ENCODE measurements at regions not wholly inside any gene's neighbourhood (a gene's known extent, or its start where the extent isn't known, plus 50 kb on each side); places are given as distances from the start of the nearest gene placed in this dataset.

DNA sequence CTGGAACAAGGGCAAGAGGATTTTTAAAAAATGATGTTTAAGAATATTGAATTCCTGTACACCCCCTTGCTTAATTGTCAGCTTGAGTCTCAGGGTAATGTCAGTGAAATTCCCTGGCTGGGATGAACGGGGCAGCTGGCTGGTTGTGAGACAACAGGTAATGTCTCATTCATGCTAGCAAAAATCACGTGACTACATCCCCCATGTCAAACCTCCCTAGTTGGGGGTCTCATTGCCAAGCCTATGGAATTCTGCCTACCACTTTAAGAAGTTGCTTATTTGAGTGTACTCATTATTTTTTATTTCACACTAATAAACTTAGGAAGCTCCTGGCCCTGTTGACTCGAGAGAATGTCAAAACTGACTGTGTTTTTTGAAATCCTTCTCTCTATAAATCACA lies 218.3 kb downstream of the ICOS start:
- no peaks in the 10 kb centered on the region for H3K36me3 Mint-ChIP-seq (ENCODE audit: low read depth)
- H3K27ac Mint-ChIP-seq: no peak overlapping the region
- H3K4me3 Mint-ChIP-seq: no peak overlapping the region
- peaks cover 5% of the 10 kb centered on the region for H3K4me1 Mint-ChIP-seq
- peaks cover 7% of the 10 kb centered on the region for H3K9me3 Mint-ChIP-seq
- TF ChIP-seq, protein P1, sequence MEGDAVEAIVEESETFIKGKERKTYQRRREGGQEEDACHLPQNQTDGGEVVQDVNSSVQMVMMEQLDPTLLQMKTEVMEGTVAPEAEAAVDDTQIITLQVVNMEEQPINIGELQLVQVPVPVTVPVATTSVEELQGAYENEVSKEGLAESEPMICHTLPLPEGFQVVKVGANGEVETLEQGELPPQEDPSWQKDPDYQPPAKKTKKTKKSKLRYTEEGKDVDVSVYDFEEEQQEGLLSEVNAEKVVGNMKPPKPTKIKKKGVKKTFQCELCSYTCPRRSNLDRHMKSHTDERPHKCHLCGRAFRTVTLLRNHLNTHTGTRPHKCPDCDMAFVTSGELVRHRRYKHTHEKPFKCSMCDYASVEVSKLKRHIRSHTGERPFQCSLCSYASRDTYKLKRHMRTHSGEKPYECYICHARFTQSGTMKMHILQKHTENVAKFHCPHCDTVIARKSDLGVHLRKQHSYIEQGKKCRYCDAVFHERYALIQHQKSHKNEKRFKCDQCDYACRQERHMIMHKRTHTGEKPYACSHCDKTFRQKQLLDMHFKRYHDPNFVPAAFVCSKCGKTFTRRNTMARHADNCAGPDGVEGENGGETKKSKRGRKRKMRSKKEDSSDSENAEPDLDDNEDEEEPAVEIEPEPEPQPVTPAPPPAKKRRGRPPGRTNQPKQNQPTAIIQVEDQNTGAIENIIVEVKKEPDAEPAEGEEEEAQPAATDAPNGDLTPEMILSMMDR (IDR thresholded peaks at IDR 0.05; ENCODE audit: unreplicated experiment in 3 of 3): no peak
- H3K27me3 Mint-ChIP-seq (ENCODE audit: low read depth): no peaks in the 10 kb centered on the region

DNA sequence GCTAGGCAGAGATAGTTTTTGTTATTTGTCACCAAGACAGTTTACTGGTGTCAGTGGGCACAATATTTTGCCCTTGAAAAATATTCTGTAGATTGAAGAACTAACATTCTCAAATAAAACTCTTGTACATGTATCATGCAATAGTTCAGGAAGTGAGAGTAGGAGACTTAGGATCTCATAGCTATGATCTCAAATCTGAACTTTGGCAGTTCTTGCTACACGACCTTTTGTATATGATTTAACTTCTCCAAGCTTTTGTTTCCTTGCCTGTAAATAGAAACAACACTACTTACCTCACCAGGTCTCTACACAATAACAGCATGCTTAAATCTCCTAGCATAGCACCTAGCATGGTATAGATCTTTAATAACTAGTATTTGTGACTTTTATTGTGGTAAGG lies 219.9 kb downstream of the ICOS start:
- no peak overlapping the region for H3K27ac Mint-ChIP-seq
- H3K9me3 Mint-ChIP-seq: peaks cover 7% of the 10 kb centered on the region
- TF ChIP-seq, protein P1 (IDR thresholded peaks at IDR 0.05; ENCODE audit: unreplicated experiment in 3 of 3): no peak
- H3K4me3 Mint-ChIP-seq: no peak overlapping the region
- H3K36me3 Mint-ChIP-seq (ENCODE audit: low read depth): no peaks in the 10 kb centered on the region
- H3K27me3 Mint-ChIP-seq (ENCODE audit: low read depth): no peaks in the 10 kb centered on the region
- H3K4me1 Mint-ChIP-seq: peaks cover 5% of the 10 kb centered on the region

DNA sequence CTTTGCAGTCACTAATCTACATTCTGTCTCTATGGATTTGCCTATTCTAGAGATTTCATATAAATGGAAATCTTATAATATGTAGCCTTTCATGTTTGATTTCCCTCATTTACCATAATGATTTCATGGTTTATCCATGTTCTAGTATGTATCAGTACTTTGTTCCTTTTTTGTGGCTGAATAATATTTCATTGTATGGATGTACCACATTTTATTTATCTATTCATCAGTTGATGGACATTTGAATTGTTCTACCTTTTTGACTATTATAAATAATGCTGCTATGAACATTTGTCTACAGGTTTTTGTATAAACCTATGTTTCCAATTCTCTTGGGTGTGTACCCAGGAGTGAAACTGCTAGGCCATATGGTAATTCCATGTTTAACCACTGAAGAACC lies 221.1 kb downstream of the ICOS start:
- H3K9me3 Mint-ChIP-seq: peaks cover 7% of the 10 kb centered on the region
- H3K4me1 Mint-ChIP-seq: no peaks in the 10 kb centered on the region
- H3K27ac Mint-ChIP-seq: no peak overlapping the region
- no peaks in the 10 kb centered on the region for H3K36me3 Mint-ChIP-seq (ENCODE audit: low read depth)
- no peaks in the 10 kb centered on the region for H3K27me3 Mint-ChIP-seq (ENCODE audit: low read depth)
- TF ChIP-seq, protein P1 (IDR thresholded peaks at IDR 0.05; ENCODE audit: unreplicated experiment in 3 of 3): no peak
- no peak overlapping the region for H3K4me3 Mint-ChIP-seq

DNA sequence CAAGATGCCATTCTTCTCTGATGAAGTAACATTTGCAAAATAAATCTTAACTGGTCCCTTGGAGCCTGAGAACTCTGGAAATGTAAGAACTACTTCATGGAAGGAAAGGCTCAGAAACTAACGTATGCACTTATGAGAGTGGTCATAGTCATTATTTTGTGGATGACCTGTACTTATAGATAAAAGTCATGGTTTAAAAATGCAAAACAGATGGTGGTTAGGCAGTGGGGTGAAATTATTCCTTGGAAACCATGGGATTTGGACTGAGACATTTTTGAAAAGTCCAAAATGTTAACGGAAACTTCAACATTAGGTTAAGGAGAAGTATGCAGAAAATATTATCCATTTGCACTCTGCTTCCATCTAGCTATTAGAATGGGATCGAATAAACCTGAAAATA lies 223.0 kb downstream of the ICOS start:
- H3K27me3 Mint-ChIP-seq (ENCODE audit: low read depth): no peaks in the 10 kb centered on the region
- H3K4me3 Mint-ChIP-seq: no peak overlapping the region
- TF ChIP-seq, protein P1 (IDR thresholded peaks at IDR 0.05; ENCODE audit: unreplicated experiment in 3 of 3): no peak
- no peak overlapping the region for H3K27ac Mint-ChIP-seq
- no peaks in the 10 kb centered on the region for H3K36me3 Mint-ChIP-seq (ENCODE audit: low read depth)
- peaks cover 7% of the 10 kb centered on the region for H3K9me3 Mint-ChIP-seq
- no peaks in the 10 kb centered on the region for H3K4me1 Mint-ChIP-seq

DNA sequence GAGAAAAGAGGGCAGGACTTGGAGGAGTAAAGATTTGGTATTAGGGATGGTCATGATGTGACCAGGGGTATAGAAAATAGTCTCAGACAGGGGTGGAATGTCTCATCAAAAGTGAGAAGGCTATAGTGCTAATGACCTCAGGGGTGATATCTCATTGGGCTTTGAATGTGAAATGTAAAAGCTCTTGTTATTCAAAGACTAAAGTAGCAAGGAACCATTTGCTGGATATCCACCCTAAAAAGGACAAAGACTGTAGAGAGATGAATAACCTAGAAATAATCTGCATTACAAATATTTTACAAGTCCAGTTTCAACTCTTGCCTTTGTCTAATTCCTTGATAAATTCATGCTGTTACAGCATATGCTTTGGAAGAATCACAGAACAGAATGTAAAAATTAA lies 224.4 kb downstream of the ICOS start:
- Mint-ChIP-seq H3K27ac (no peak overlapping the region), H3K27me3 (ENCODE audit: low read depth) (no peaks in the 10 kb centered on the region), H3K4me1 (no peaks in the 10 kb centered on the region), H3K4me3 (no peak overlapping the region), H3K9me3 (peaks cover 7% of the 10 kb centered on the region), H3K36me3 (ENCODE audit: low read depth) (no peaks in the 10 kb centered on the region)
- TF ChIP-seq, protein P1 (IDR thresholded peaks at IDR 0.05; ENCODE audit: unreplicated experiment in 3 of 3): no peak

DNA sequence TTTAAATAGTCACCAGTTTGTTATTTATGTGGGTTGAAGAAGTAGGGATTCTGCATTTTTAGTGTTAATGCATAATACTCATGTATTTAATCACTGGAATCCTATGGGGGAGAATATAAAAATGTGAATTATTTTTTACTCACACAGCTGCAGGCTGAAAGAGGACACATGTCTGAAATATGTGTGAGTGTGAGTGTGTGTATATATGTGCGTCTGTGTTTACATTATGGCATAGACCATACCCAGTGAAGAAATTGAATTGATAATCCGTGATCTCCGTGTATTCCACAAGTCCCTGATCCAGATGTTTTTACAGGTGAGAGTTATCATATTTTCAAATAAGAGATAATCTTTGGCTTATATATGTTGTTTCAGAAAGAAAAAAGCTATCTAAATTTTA lies 225.3 kb downstream of the ICOS start:
- no peak overlapping the region for H3K4me3 Mint-ChIP-seq
- H3K27ac Mint-ChIP-seq: no peak overlapping the region
- no peaks in the 10 kb centered on the region for H3K36me3 Mint-ChIP-seq (ENCODE audit: low read depth)
- TF ChIP-seq, protein P1 (IDR thresholded peaks at IDR 0.05; ENCODE audit: unreplicated experiment in 3 of 3): no peak
- H3K4me1 Mint-ChIP-seq: no peaks in the 10 kb centered on the region
- H3K9me3 Mint-ChIP-seq: peaks cover 3% of the 10 kb centered on the region
- no peaks in the 10 kb centered on the region for H3K27me3 Mint-ChIP-seq (ENCODE audit: low read depth)

Data from nephron (organoid).